ENCODE measurements at regions not wholly inside any gene's neighbourhood (a gene's known extent, or its start where the extent isn't known, plus 50 kb on each side); places are given as distances from the start of the nearest gene placed in this dataset.

DNA sequence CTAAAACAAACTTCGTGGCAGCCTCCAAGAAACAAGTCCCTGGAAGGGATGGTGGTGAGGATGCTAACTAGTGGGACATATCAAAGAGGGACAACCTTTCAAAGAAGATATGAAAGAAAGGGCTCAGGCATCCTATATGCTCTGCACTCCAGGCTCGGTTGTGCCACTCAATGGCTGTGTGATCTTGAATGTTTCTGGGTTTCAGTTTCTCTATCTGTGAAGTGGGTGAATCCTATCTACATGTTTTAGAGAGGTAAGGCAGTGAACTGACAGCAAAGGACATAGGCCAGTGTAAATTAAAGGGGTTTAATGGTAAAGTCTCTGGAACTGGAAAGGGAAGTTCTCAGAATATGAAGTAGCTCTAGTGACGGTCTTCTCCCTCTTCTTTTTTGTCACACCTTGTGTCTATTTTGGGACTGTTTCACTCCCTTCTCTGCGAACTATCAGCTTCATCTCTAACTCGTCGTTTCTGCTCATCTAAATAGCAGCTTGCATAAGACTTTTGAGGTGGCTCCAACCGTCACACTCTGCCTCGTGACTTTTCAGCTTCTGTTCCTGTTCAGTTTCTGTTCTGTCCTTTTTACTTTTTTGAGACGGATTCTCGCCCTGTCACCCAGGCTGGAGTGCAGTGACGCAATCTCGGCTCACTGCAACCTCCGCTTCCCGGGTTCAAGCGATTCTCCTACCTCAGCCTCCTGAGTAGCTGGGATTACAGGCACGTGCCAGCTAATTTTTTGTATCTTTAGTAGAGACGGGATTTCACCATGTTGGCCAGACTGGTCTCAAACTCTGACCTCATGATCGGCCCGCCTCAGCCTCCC, 273.6 kb downstream of the SUDS3 start:
- no peaks in the 10 kb centered on the region for H3K4me1 ChIP-seq
- TF ChIP-seq, protein P1, sequence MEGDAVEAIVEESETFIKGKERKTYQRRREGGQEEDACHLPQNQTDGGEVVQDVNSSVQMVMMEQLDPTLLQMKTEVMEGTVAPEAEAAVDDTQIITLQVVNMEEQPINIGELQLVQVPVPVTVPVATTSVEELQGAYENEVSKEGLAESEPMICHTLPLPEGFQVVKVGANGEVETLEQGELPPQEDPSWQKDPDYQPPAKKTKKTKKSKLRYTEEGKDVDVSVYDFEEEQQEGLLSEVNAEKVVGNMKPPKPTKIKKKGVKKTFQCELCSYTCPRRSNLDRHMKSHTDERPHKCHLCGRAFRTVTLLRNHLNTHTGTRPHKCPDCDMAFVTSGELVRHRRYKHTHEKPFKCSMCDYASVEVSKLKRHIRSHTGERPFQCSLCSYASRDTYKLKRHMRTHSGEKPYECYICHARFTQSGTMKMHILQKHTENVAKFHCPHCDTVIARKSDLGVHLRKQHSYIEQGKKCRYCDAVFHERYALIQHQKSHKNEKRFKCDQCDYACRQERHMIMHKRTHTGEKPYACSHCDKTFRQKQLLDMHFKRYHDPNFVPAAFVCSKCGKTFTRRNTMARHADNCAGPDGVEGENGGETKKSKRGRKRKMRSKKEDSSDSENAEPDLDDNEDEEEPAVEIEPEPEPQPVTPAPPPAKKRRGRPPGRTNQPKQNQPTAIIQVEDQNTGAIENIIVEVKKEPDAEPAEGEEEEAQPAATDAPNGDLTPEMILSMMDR (IDR thresholded peaks at IDR 0.05) = no peak
- no peaks in the 10 kb centered on the region for H3K9me3 ChIP-seq (ENCODE audit: control insufficient read depth, low read length)

DNA sequence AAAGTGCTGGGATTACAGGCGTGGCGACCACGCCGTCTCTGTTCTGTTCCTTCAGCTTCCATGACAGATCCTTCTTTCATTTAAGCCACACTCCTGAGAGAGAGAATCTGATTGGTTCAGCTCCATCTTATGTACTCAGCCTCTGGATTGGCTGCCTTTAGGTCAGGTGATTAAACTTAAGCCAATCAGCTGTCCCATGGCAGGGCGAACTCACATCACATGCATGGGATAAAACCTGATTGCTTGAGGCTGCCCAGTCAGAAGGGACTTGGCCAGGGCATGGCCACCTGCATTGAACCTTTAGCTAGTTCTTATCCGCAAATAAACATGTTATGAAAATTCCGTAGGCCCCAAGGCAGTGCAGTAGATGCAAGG, 274.2 kb downstream of the SUDS3 start:
- no peak overlapping the region for H3K4me3 ChIP-seq (ENCODE audit: low read depth, low read length)
- H3K79me2 ChIP-seq = no peaks in the 10 kb centered on the region
- H2AFZ ChIP-seq = no peak overlapping the region
- H3K36me3 ChIP-seq (ENCODE audit: control insufficient read depth, insufficient read depth, low read length) = no peaks in the 10 kb centered on the region
- H3K4me2 ChIP-seq (ENCODE audit: low read length) = no peak overlapping the region
- TF ChIP-seq, protein P1 (IDR thresholded peaks at IDR 0.05) = no peak
- H3K27me3 ChIP-seq (ENCODE audit: control insufficient read depth, insufficient read depth, low read length) = no peaks in the 10 kb centered on the region
- H3K9ac ChIP-seq = no peak overlapping the region
- no peak overlapping the region for H3K27ac ChIP-seq
- no peaks in the 10 kb centered on the region for H3K9me3 ChIP-seq (ENCODE audit: control insufficient read depth, low read length)
- H3K4me1 ChIP-seq = no peaks in the 10 kb centered on the region

More for the DNA sequence above, 273.6 kb downstream of the SUDS3 start:
- H3K27ac ChIP-seq = no peak overlapping the region
- no peaks in the 10 kb centered on the region for H3K79me2 ChIP-seq
- no peaks in the 10 kb centered on the region for H3K36me3 ChIP-seq (ENCODE audit: control insufficient read depth, insufficient read depth, low read length)
- no peak overlapping the region for H2AFZ ChIP-seq
- no peak overlapping the region for H3K4me2 ChIP-seq (ENCODE audit: low read length)
- no peak overlapping the region for H3K4me3 ChIP-seq (ENCODE audit: low read depth, low read length)
- H3K27me3 ChIP-seq (ENCODE audit: control insufficient read depth, insufficient read depth, low read length) = no peaks in the 10 kb centered on the region
- H3K9ac ChIP-seq = no peak overlapping the region

DNA sequence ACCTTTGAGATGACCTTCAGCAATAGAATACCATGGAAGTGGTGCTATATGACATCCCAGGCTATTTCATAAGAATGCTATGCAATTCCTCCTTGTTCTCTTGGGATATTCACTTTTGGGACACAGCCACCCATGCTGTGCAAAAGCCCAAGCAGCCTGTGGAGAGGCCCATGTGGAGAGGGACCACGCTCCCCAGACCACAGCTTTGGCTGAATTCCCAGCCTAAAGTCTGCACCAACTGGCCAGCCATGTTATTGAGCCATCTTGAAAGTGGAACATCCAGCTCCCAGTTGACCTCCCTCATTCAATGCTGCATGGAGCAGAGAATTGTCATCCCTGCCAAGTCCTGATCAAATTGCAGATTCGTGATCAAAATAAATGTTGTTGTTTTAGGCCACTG, 275.1 kb downstream of the SUDS3 start:
- Histone ChIP-seq H3K4me2 (ENCODE audit: low read length) (no peak overlapping the region), H3K79me2 (no peaks in the 10 kb centered on the region), H3K36me3 (ENCODE audit: control insufficient read depth, insufficient read depth, low read length) (no peaks in the 10 kb centered on the region), H3K27me3 (ENCODE audit: control insufficient read depth, insufficient read depth, low read length) (no peaks in the 10 kb centered on the region), H3K4me1 (no peaks in the 10 kb centered on the region), H3K9ac (no peak overlapping the region), H3K4me3 (ENCODE audit: low read depth, low read length) (no peak overlapping the region), H3K27ac (no peak overlapping the region), H2AFZ (no peak overlapping the region), H3K9me3 (ENCODE audit: control insufficient read depth, low read length) (no peaks in the 10 kb centered on the region)
- TF ChIP-seq, protein P1 (IDR thresholded peaks at IDR 0.05) = no peak

DNA sequence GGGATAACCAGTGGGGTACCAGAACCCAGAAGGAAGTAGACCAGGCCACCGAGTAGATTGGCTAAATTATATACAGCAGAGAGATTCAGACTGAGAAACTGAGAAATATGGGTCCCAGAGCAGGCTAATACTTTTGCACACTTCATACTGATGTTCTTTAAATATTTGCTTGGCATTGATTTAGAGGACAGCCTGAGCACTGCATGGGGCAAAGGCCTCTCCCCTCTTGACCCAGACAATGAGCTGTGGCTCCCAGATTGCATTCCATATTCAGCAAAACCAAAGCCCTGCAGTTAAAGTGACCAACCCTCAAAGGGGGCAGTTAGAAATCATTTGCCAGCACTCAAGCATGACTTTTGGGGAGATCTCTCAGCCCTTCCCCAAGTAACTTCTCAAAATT, 279.2 kb downstream of the SUDS3 start:
- Histone ChIP-seq H3K9me3 (ENCODE audit: control insufficient read depth, low read length) (no peaks in the 10 kb centered on the region), H3K9ac (no peak overlapping the region), H3K27me3 (ENCODE audit: control insufficient read depth, insufficient read depth, low read length) (no peaks in the 10 kb centered on the region), H3K4me1 (no peaks in the 10 kb centered on the region), H2AFZ (no peak overlapping the region), H3K4me2 (ENCODE audit: low read length) (no peak overlapping the region), H3K79me2 (no peaks in the 10 kb centered on the region), H3K36me3 (ENCODE audit: control insufficient read depth, insufficient read depth, low read length) (no peaks in the 10 kb centered on the region), H3K4me3 (ENCODE audit: low read depth, low read length) (no peak overlapping the region), H3K27ac (no peak overlapping the region)
- TF ChIP-seq, protein P1 (IDR thresholded peaks at IDR 0.05) = no peak
